ENCODE measurements at regions not wholly inside any gene's neighbourhood (a gene's known extent, or its start where the extent isn't known, plus 50 kb on each side); places are given as distances from the start of the nearest gene placed in this dataset.

- TF ChIP-seq CTCF (IDR thresholded peaks at IDR 0.05; ENCODE audit: low read depth, low read length, poor library complexity, severe bottlenecking) (no peak), EZH2phosphoT487 (IDR thresholded peaks at IDR 0.05; ENCODE audit: borderline replicate concordance, low read length) (no peak)
Measured at GRCh38 chr16:16907089-16907488, 528.1 kb downstream of the NPIPA7 start.

All from DOHH2 (cell line).